Keratinocyte (primary cell): ENCODE measurements at regions not wholly inside any gene's neighbourhood (a gene's known extent, or its start where the extent isn't known, plus 50 kb on each side); places are given as distances from the start of the nearest gene placed in this dataset.

Source experiments
- DNase-seq: peaks from one replicate; pipeline ENCODE4 v3.0.0-alpha.2; 2011; ENCODE audit warnings: low read depth, missing footprints, low spot score
- FAIRE-seq: peaks from 2 replicates; lab custom pipeline; 2011; peaks lifted over from hg19 to GRCh38; lab: Jason Lieb, UNC
- H2AFZ ChIP-seq: 2 replicates; pipeline ENCODE4 v1.6.0; 2012; ENCODE audit warnings: low read length, control low read depth, inconsistent platforms; ENCODE audit not compliant: control insufficient read depth
- H3K27ac ChIP-seq: 2 replicates; pipeline ENCODE4 v1.5.1; 2011; ENCODE audit warnings: low read length; ENCODE audit not compliant: control insufficient read depth, insufficient read depth
- H3K27me3 ChIP-seq: 3 replicates; pipeline ENCODE4 v1.6.0; 2011; ENCODE audit warnings: low read length; ENCODE audit not compliant: control insufficient read depth, insufficient read depth; ENCODE audit errors: extremely low read depth
- H3K36me3 ChIP-seq, 2 experiments: 2 replicates in 1 of 2; 3 replicates in 1 of 2; pipeline ENCODE4 v1.5.1; 2011; ENCODE audit warnings: low read length in 2 of 2, mild to moderate bottlenecking in 1 of 2; ENCODE audit not compliant: control insufficient read depth in 2 of 2, insufficient read depth in 2 of 2; ENCODE audit errors: extremely low read depth in 1 of 2
- H3K4me1 ChIP-seq: 3 replicates; pipeline ENCODE4 v1.5.1; 2011; ENCODE audit warnings: low read length; ENCODE audit not compliant: control insufficient read depth, insufficient read depth; ENCODE audit errors: extremely low read depth
- H3K4me2 ChIP-seq: 3 replicates; pipeline ENCODE4 v1.6.0; 2011; ENCODE audit warnings: low read depth, low read length; ENCODE audit not compliant: control insufficient read depth, insufficient read depth; ENCODE audit errors: extremely low read depth
- H3K4me3 ChIP-seq, 3 experiments: fragments of 200-600 bp in 1 of 3; sonication (generic) in 1 of 3; 2 replicates in 2 of 3; 3 replicates in 1 of 3; pipeline ENCODE4 v1.5.1; 2011 to 2016; ENCODE audit warnings: low read length in 3 of 3, mild to moderate bottlenecking in 3 of 3, control low read depth in 2 of 3, inconsistent platforms in 1 of 3, low read depth in 1 of 3, mixed read lengths in 1 of 3, mixed run types in 1 of 3, moderate library complexity in 1 of 3; ENCODE audit not compliant: control insufficient read depth in 2 of 3, insufficient read depth in 2 of 3; ENCODE audit errors: extremely low read depth in 1 of 3
- H3K79me2 ChIP-seq: 2 replicates; pipeline ENCODE4 v1.6.0; 2012; ENCODE audit warnings: low read length; ENCODE audit not compliant: control insufficient read depth, insufficient read depth
- H3K9ac ChIP-seq: 3 replicates; pipeline ENCODE4 v1.6.0; 2011; ENCODE audit warnings: low read length; ENCODE audit not compliant: control insufficient read depth, insufficient read depth; ENCODE audit errors: extremely low read depth
- H3K9me1 ChIP-seq: 3 replicates; pipeline ENCODE4 v1.6.0; 2011; ENCODE audit warnings: low read length; ENCODE audit not compliant: control insufficient read depth, insufficient read depth; ENCODE audit errors: extremely low read depth
- H3K9me3 ChIP-seq: 2 replicates; pipeline ENCODE4 v1.5.1; 2012; ENCODE audit warnings: low read depth, low read length; ENCODE audit not compliant: control insufficient read depth
- H4K20me1 ChIP-seq: 3 replicates; pipeline ENCODE4 v1.6.0; 2011; ENCODE audit warnings: low read length; ENCODE audit not compliant: control insufficient read depth, insufficient read depth; ENCODE audit errors: extremely low read depth
- EZH2 ChIP-seq: IDR thresholded peaks from one replicate; pipeline ENCODE4 v1.6.1; 2012; ENCODE audit warnings: inconsistent platforms, mild to moderate bottlenecking, low read length, moderate library complexity
- dilution Hi-C: fragments of 300-500 bp; cut with MboI; formaldehyde crosslinking; loops from one replicate; pipeline ENCODE4 v1.7.0; 2020; ENCODE audit warnings: low sequenced_read_pairs; ENCODE audit not compliant: extremely low pct_ligation_motif_present
- TF ChIP-seq, protein P1 (sequence below), 3 experiments: IDR thresholded peaks in 1 of 3; conservative IDR thresholded peaks in 1 of 3; optimal IDR thresholded peaks in 1 of 3; 2 replicates in 2 of 3; 3 replicates in 1 of 3; pipeline versions ENCODE3 to v1.5.1; 2011; ENCODE audit warnings: low read length in 3 of 3, mild to moderate bottlenecking in 3 of 3, moderate library complexity in 2 of 3, control low read depth in 1 of 3, inconsistent platforms in 1 of 3; ENCODE audit not compliant: insufficient read depth in 2 of 3; ENCODE audit errors: extremely low read depth in 1 of 3

DNA sequence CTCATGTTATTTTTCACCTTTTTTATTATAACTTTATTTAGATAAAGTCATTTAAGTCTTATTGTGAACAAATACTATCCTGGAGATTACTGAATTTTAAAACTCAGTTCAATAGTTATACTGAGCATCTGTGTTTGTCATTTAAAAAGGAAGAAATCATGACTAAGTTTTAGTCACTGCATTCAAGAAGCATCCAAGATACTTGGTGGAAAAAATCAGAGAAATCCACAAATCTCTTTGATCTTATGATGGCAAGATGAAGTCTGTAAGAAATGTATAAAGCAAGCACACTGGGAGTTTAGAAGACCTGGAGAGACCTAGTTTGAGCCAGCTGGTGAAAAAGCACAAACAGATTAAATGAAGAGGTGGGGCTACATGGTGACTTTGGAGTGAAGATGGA lies 529.8 kb upstream of the IGFBP3 start:
- no peak for DNase-seq
- H3K79me2 ChIP-seq, result no peaks in the 10 kb centered on the region
- H3K4me3 ChIP-seq, result no peak overlapping the region
- no peak overlapping the region for H2AFZ ChIP-seq
- dilution Hi-C loops, result no loop called here
- H4K20me1 ChIP-seq, result no peaks in the 10 kb centered on the region
- TF ChIP-seq, protein P1, sequence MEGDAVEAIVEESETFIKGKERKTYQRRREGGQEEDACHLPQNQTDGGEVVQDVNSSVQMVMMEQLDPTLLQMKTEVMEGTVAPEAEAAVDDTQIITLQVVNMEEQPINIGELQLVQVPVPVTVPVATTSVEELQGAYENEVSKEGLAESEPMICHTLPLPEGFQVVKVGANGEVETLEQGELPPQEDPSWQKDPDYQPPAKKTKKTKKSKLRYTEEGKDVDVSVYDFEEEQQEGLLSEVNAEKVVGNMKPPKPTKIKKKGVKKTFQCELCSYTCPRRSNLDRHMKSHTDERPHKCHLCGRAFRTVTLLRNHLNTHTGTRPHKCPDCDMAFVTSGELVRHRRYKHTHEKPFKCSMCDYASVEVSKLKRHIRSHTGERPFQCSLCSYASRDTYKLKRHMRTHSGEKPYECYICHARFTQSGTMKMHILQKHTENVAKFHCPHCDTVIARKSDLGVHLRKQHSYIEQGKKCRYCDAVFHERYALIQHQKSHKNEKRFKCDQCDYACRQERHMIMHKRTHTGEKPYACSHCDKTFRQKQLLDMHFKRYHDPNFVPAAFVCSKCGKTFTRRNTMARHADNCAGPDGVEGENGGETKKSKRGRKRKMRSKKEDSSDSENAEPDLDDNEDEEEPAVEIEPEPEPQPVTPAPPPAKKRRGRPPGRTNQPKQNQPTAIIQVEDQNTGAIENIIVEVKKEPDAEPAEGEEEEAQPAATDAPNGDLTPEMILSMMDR (optimal IDR thresholded peaks at IDR 0.05 in 1 of 3, IDR thresholded peaks at IDR 0.05 in 1 of 3, conservative IDR thresholded peaks at IDR 0.05 in 1 of 3; ENCODE audit: extremely low read depth in 1 of 3, insufficient read depth in 2 of 3, low read length in 3 of 3), result no peak
- TF ChIP-seq EZH2, result no peak
- H3K9ac ChIP-seq, result no peak overlapping the region
- no peak overlapping the region for H3K27ac ChIP-seq
- FAIRE-seq, result no peak
- H3K27me3 ChIP-seq, result no peaks in the 10 kb centered on the region
- H3K4me2 ChIP-seq, result no peak overlapping the region
- H3K9me1 ChIP-seq, result no peaks in the 10 kb centered on the region
- H3K4me1 ChIP-seq, result peaks cover 27% of the 10 kb centered on the region
- no peaks in the 10 kb centered on the region for H3K9me3 ChIP-seq
- no peaks in the 10 kb centered on the region for H3K36me3 ChIP-seq

DNA sequence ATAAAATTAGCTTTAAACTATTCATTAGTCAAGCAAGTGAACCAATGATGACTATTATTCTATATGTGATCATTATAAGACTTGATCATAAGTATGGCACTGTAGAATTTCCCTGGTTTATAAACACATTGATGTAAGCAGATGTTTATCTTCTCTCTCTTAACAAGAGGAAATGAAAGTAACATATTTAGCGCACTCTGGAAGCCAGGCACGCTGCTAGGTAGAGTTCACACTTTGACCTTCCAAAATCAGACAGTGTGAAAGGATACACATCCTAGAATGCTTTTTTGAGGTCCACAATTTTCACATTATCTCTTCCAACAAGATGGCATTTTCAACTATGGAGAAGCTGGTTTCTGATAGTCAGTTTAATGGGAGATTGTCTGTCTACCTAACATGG lies 529.4 kb upstream of the IGFBP3 start:
- Histone ChIP-seq H3K27me3 (no peaks in the 10 kb centered on the region), H3K79me2 (no peaks in the 10 kb centered on the region), H3K4me2 (no peak overlapping the region), H3K4me3 (no peak overlapping the region), H3K9me1 (no peaks in the 10 kb centered on the region), H3K27ac (no peak overlapping the region), H2AFZ (no peak overlapping the region), H3K36me3 (no peaks in the 10 kb centered on the region), H3K9me3 (no peaks in the 10 kb centered on the region), H3K9ac (no peak overlapping the region), H4K20me1 (no peaks in the 10 kb centered on the region), H3K4me1 (peaks cover 22% of the 10 kb centered on the region)
- no peak for TF ChIP-seq EZH2
- TF ChIP-seq, protein P1 (optimal IDR thresholded peaks at IDR 0.05 in 1 of 3, IDR thresholded peaks at IDR 0.05 in 1 of 3, conservative IDR thresholded peaks at IDR 0.05 in 1 of 3; ENCODE audit: extremely low read depth in 1 of 3, insufficient read depth in 2 of 3, low read length in 3 of 3), result no peak
- peak; percentile 13 for FAIRE-seq
- no peak for DNase-seq
- dilution Hi-C loops, result no loop called here
